K562 (cell line): ENCODE measurements at regions not wholly inside any gene's neighbourhood (a gene's known extent, or its start where the extent isn't known, plus 50 kb on each side); places are given as distances from the start of the nearest gene placed in this dataset.

Experiments
- ATAC-seq: fragments of 200-7000 bp; cut with Tn5 transposase; 3 replicates; pipeline ENCODE4 v1.9.1; 2020; ENCODE audit warnings: moderate library complexity
- BruUV-seq: library from RNA; stranded (reverse); fragments of 400-500 nt; replicated peaks from 2 replicates; lab custom pipeline; 2021; lab: Mats Ljungman, UMichigan
- CTCF ChIA-PET: fragments of 300-600 bp; formaldehyde crosslinking; extraction: SDS; loops from one replicate; lab custom pipeline; 2021; ENCODE audit warnings: low intra/inter-chr PET ratio; lab: Yijun Ruan, JAX
- POLR2A ChIA-PET: fragments of 300-600, 350-650 bp; sonication (Branson Sonifier 250); formaldehyde crosslinking; extraction: SDS; loops from one replicate; lab custom pipeline; 2021; ENCODE audit warnings: antibody characterized with exemption, inconsistent platforms; lab: Yijun Ruan, JAX
- DNase-seq, 4 experiments: peaks; one replicate each; pipeline versions ENCODE4 v3.0.0 to v3.0.0-alpha.2; 2011 to 2018; ENCODE audit warnings: low spot score in 3 of 4, mixed read lengths in 3 of 4; ENCODE audit errors: extremely low read depth in 1 of 4
- FAIRE-seq: peaks from 2 replicates; lab custom pipeline; 2011; peaks lifted over from hg19 to GRCh38; lab: Jason Lieb, UNC
- H2AFZ ChIP-seq: 2 replicates; pipeline ENCODE4 v1.6.0; 2011; ENCODE audit warnings: low read depth, low read length, control low read depth, inconsistent platforms
- H3K27ac ChIP-seq: fragments of 200-600 bp; 3 replicates; pipeline ENCODE4 v1.8.0; 2011; ENCODE audit warnings: low read depth, mild to moderate bottlenecking, control low read depth, inconsistent platforms, low read length, moderate library complexity, mixed read lengths; ENCODE audit errors: extremely low read depth
- H3K27me3 ChIP-seq, 2 experiments: fragments of 300-600 bp in 1 of 2; 2 replicates in 1 of 2; 3 replicates in 1 of 2; pipeline versions ENCODE4 v1.6.0 to v1.8.0; 2011; ENCODE audit warnings: inconsistent platforms in 2 of 2, low read length in 2 of 2, mild to moderate bottlenecking in 1 of 2, mixed read lengths in 1 of 2, moderate library complexity in 1 of 2; ENCODE audit not compliant: control insufficient read depth in 2 of 2, insufficient read depth in 2 of 2
- H3K36me3 ChIP-seq: fragments of 300-600 bp; 3 replicates; pipeline ENCODE4 v1.8.0; 2011; ENCODE audit warnings: mild to moderate bottlenecking, low read length, inconsistent platforms; ENCODE audit not compliant: control insufficient read depth, insufficient read depth
- H3K4me1 ChIP-seq, 2 experiments: fragments of 200-600 bp in 1 of 2; replicated peaks in 1 of 2; 2 replicates in 1 of 2; 3 replicates in 1 of 2; pipeline versions ENCODE4 v1.5.1 to v1.8.0; 2011; ENCODE audit warnings: inconsistent platforms in 2 of 2, low read length in 2 of 2, mild to moderate bottlenecking in 1 of 2, mixed read lengths in 1 of 2, moderate library complexity in 1 of 2; ENCODE audit not compliant: control insufficient read depth in 2 of 2, insufficient read depth in 2 of 2
- H3K4me2 ChIP-seq: 2 replicates; pipeline ENCODE4 v1.6.1; 2011; ENCODE audit warnings: low read length, control low read depth, inconsistent platforms, mixed read lengths; ENCODE audit not compliant: insufficient read depth
- H3K4me3 ChIP-seq: fragments of 200-600 bp; sonication (generic), shearing (Covaris generic); 2 replicates; pipeline ENCODE4 v1.5.1; 2016; ENCODE audit warnings: control low read depth, inconsistent platforms
- H3K79me2 ChIP-seq: fragments of 200-600 bp; 3 replicates; pipeline ENCODE4 v1.8.0; 2011; ENCODE audit warnings: low read length, inconsistent platforms; ENCODE audit not compliant: control insufficient read depth, insufficient read depth
- H3K9ac ChIP-seq, 2 experiments: 2 replicates each; pipeline versions ENCODE4 v1.6.0 to v1.6.1; 2011; ENCODE audit warnings: low read depth in 2 of 2, low read length in 2 of 2, control low read depth in 1 of 2, inconsistent platforms in 1 of 2, mild to moderate bottlenecking in 1 of 2, mixed read lengths in 1 of 2; ENCODE audit not compliant: insufficient read depth in 1 of 2
- H3K9me1 ChIP-seq: one replicate; pipeline ENCODE4 v1.6.0; 2011; ENCODE audit warnings: inconsistent platforms, mild to moderate bottlenecking, low read length, moderate library complexity; ENCODE audit not compliant: control insufficient read depth, insufficient read depth
- H3K9me3 ChIP-seq: replicated peaks from 2 replicates; pipeline ENCODE4 v1.5.1; 2011; ENCODE audit warnings: low read depth, low read length, inconsistent platforms; ENCODE audit not compliant: control insufficient read depth, insufficient read depth
- H4K20me1 ChIP-seq: replicated peaks from 2 replicates; pipeline ENCODE4 v1.6.1; 2011; ENCODE audit warnings: low read length, inconsistent platforms, mixed read lengths; ENCODE audit not compliant: control insufficient read depth, insufficient read depth
- DNMT1 ChIP-seq: fragments of 450-650 bp; IDR thresholded peaks from 2 replicates; pipeline ENCODE4 v1.6.1; 2016; ENCODE audit warnings: antibody characterized with exemption, mild to moderate bottlenecking
- HNRNPUL1 ChIP-seq: fragments of 200-400 bp; formaldehyde crosslinking; IDR thresholded peaks from 2 replicates; pipeline ENCODE4 v1.6.1; 2017; ENCODE audit warnings: low read length
- KLF16 ChIP-seq: IDR thresholded peaks from 2 replicates; pipeline ENCODE4 v1.6.1; 2016; ENCODE audit warnings: antibody characterized with exemption
- SIN3B ChIP-seq: fragments of 450-650 bp; IDR thresholded peaks from 2 replicates; pipeline ENCODE4 v1.6.1; 2017; ENCODE audit warnings: low read depth, mild to moderate bottlenecking, moderate library complexity
- SMARCC2 ChIP-seq: fragments of 450-650 bp; IDR thresholded peaks from 2 replicates; pipeline ENCODE4 v1.6.1; 2017; ENCODE audit warnings: antibody characterized with exemption, moderate library complexity, mild to moderate bottlenecking, low read depth
- WGBS: fragments of 100-300 bp; shearing (Covaris generic); methylation state at CpG from one replicate; pipeline ENCODE4 v1.1.6; 2016; ENCODE audit warnings: low coverage, mixed read lengths; ENCODE audit not compliant: insufficient coverage; ENCODE audit errors: missing lambda C conversion rate; 5-methylcytosine and 5-hydroxymethylcytosine counted together
- in situ Hi-C: fragments of 300-500 bp; cut with MboI; formaldehyde crosslinking; loops from 4 replicates; pipeline ENCODE4 v1.15.0; 2018; ENCODE audit warnings: inconsistent platforms, mixed read lengths
- intact Hi-C: fragments of 100-400 bp; cut with micrococcal nuclease; formaldehyde crosslinking; loops from 2 replicates; pipeline ENCODE4 v1.14.2; 2022
- TF ChIP-seq, protein P1 (sequence below): IDR thresholded peaks from 3 replicates; pipeline ENCODE4 v1.6.1; 2011; ENCODE audit warnings: borderline replicate concordance, mild to moderate bottlenecking; ENCODE audit not compliant: insufficient read length, insufficient read depth
- TF ChIP-seq, protein P2 (sequence below): fragments of 450-650 bp; IDR thresholded peaks from 2 replicates; pipeline ENCODE4 v1.6.1; 2016; ENCODE audit warnings: missing biosample characterization, missing genetic modification characterization
- TF ChIP-seq, protein P3 (sequence below): sonication (generic); IDR thresholded peaks from 2 replicates; pipeline ENCODE4 v1.6.1; 2016
- TF ChIP-seq, protein P4 (sequence below): sonication (generic); formaldehyde crosslinking; IDR thresholded peaks from 2 replicates; pipeline ENCODE4 v1.8.0; 2022; ENCODE audit warnings: mild to moderate bottlenecking, missing genetic modification reagents

DNA sequence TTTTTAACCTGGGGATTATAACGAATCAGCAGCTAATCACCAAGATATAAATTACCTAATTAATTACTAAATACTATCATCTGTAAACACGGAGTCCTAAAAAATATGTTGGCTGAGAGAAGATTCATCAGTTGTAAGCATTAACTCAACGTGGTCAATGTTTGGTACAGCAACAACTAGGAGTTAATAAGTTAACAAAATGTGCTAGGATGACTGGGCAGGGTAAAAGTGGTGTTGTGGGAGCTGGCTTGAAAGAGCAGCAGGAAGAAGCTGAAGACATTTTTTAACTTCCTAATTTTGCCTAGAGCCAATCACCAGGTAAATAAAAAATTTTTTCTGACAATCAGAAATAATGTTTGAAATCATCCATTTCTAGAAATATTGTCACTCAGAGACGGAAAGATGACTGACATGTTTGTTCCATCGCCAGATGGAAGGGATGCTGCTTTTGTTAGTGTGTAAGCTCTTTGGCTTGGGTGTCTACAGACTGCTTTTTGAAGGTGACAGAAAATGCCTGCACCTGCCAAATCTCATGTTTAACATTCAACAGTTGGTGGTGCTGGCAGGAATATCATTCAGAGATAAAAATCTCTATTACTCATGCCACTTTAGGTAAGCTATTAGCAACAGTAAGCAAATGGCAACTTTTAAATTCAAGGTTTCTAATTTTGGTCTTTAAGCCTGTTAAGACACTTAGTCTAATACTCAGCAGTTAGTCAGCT lies 1126.9 kb downstream of the STPG2 start:
- Histone ChIP-seq H3K9me3 (no peaks in the 10 kb centered on the region), H2AFZ (no peak overlapping the region), H3K4me2 (no peak overlapping the region), H3K9me1 (no peaks in the 10 kb centered on the region), H3K4me3 (no peak overlapping the region), H3K27ac (no peak overlapping the region), H3K36me3 (no peaks in the 10 kb centered on the region), H3K79me2 (no peaks in the 10 kb centered on the region), H3K9ac (no peak overlapping the region), H3K4me1 (no peaks in the 10 kb centered on the region), H3K27me3 (no peaks in the 10 kb centered on the region), H4K20me1 (no peaks in the 10 kb centered on the region)
- 0% methylated on average over 5 of the region's 5 CpGs for WGBS
- no peak for TF ChIP-seq SIN3B
- TF ChIP-seq HNRNPUL1, result no peak
- TF ChIP-seq, protein P1, sequence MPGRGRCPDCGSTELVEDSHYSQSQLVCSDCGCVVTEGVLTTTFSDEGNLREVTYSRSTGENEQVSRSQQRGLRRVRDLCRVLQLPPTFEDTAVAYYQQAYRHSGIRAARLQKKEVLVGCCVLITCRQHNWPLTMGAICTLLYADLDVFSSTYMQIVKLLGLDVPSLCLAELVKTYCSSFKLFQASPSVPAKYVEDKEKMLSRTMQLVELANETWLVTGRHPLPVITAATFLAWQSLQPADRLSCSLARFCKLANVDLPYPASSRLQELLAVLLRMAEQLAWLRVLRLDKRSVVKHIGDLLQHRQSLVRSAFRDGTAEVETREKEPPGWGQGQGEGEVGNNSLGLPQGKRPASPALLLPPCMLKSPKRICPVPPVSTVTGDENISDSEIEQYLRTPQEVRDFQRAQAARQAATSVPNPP, result no peak
- TF ChIP-seq, protein P2, sequence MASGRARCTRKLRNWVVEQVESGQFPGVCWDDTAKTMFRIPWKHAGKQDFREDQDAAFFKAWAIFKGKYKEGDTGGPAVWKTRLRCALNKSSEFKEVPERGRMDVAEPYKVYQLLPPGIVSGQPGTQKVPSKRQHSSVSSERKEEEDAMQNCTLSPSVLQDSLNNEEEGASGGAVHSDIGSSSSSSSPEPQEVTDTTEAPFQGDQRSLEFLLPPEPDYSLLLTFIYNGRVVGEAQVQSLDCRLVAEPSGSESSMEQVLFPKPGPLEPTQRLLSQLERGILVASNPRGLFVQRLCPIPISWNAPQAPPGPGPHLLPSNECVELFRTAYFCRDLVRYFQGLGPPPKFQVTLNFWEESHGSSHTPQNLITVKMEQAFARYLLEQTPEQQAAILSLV (tag), result no peak
- TF ChIP-seq KLF16, result no peak
- no peak for TF ChIP-seq DNMT1
- TF ChIP-seq, protein P3, sequence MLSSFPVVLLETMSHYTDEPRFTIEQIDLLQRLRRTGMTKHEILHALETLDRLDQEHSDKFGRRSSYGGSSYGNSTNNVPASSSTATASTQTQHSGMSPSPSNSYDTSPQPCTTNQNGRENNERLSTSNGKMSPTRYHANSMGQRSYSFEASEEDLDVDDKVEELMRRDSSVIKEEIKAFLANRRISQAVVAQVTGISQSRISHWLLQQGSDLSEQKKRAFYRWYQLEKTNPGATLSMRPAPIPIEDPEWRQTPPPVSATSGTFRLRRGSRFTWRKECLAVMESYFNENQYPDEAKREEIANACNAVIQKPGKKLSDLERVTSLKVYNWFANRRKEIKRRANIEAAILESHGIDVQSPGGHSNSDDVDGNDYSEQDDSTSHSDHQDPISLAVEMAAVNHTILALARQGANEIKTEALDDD, result no peak
- TF ChIP-seq SMARCC2, result no peak
- TF ChIP-seq, protein P4, sequence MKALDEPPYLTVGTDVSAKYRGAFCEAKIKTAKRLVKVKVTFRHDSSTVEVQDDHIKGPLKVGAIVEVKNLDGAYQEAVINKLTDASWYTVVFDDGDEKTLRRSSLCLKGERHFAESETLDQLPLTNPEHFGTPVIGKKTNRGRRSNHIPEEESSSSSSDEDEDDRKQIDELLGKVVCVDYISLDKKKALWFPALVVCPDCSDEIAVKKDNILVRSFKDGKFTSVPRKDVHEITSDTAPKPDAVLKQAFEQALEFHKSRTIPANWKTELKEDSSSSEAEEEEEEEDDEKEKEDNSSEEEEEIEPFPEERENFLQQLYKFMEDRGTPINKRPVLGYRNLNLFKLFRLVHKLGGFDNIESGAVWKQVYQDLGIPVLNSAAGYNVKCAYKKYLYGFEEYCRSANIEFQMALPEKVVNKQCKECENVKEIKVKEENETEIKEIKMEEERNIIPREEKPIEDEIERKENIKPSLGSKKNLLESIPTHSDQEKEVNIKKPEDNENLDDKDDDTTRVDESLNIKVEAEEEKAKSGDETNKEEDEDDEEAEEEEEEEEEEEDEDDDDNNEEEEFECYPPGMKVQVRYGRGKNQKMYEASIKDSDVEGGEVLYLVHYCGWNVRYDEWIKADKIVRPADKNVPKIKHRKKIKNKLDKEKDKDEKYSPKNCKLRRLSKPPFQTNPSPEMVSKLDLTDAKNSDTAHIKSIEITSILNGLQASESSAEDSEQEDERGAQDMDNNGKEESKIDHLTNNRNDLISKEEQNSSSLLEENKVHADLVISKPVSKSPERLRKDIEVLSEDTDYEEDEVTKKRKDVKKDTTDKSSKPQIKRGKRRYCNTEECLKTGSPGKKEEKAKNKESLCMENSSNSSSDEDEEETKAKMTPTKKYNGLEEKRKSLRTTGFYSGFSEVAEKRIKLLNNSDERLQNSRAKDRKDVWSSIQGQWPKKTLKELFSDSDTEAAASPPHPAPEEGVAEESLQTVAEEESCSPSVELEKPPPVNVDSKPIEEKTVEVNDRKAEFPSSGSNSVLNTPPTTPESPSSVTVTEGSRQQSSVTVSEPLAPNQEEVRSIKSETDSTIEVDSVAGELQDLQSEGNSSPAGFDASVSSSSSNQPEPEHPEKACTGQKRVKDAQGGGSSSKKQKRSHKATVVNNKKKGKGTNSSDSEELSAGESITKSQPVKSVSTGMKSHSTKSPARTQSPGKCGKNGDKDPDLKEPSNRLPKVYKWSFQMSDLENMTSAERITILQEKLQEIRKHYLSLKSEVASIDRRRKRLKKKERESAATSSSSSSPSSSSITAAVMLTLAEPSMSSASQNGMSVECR, result no peak
- ChIA-PET POLR2A (no interaction called here), CTCF (no interaction called here)
- intact Hi-C loops, result no loop called here
- DNase-seq, result no peak
- no TSS peak for BruUV-seq
- no peak for FAIRE-seq
- in situ Hi-C loops, result no loop called here
- no peak for ATAC-seq
